Right renal cortex interstitium (tissue), 3 donors: ENCODE measurements at regions not wholly inside any gene's neighbourhood (a gene's known extent, or its start where the extent isn't known, plus 50 kb on each side); places are given as distances from the start of the nearest gene placed in this dataset.

Experiments
- DNase-seq, 3 donors: peaks; one replicate each; pipeline ENCODE4 v3.0.0-alpha.2; 2013; ENCODE audit warnings: low read depth in 3 of 3, low spot score in 2 of 3

- DNase-seq: no peak
These were observed 543.0 kb downstream of the TNS1 start for GRCh38 chr2:217459680-217460405.

GRCh38 chr2:217459016-217459415 is 543.8 kb downstream of the TNS1 start:
- no peak for DNase-seq

- DNase-seq: no peak
These were observed 546.8 kb downstream of the TNS1 start for GRCh38 chr2:217456016-217456415.

- no peak for DNase-seq
These were observed 549.9 kb downstream of the TNS1 start for GRCh38 chr2:217452928-217453327.

- no peak for DNase-seq
These were observed 551.1 kb downstream of the TNS1 start for GRCh38 chr2:217451666-217452065.

GRCh38 chr2:217449444-217449843 is 553.4 kb downstream of the TNS1 start:
- no peak for DNase-seq

- no peak for DNase-seq
These were observed 553.9 kb downstream of the TNS1 start for GRCh38 chr2:217448860-217449259.

- DNase-seq: no peak
These were observed 557.1 kb downstream of the TNS1 start for GRCh38 chr2:217445723-217446122.

GRCh38 chr2:217444932-217445331 is 557.9 kb downstream of the TNS1 start:
- no peak for DNase-seq

GRCh38 chr2:217444509-217444908 is 558.3 kb downstream of the TNS1 start:
- DNase-seq: no peak

- DNase-seq: no peak
These were observed 559.2 kb downstream of the TNS1 start for GRCh38 chr2:217443601-217444000.

- no peak for DNase-seq
These were observed 562.8 kb downstream of the TNS1 start for GRCh38 chr2:217440000-217440399.

GRCh38 chr2:217438821-217439220 is 564.0 kb downstream of the TNS1 start:
- no peak for DNase-seq

GRCh38 chr2:217438136-217438535 is 564.7 kb downstream of the TNS1 start:
- no peak for DNase-seq

GRCh38 chr2:217437290-217437870 is 565.4 kb downstream of the TNS1 start:
- no peak for DNase-seq

- DNase-seq: no peak
These were observed 566.4 kb downstream of the TNS1 start for GRCh38 chr2:217436386-217436785.

- peak; percentile 82 to 88 (median 83) for DNase-seq
These were observed 568.4 kb downstream of the TNS1 start for GRCh38 chr2:217434180-217434975.

GRCh38 chr2:217433522-217433921 is 569.3 kb downstream of the TNS1 start:
- DNase-seq: no peak

GRCh38 chr2:217431577-217432269 is 571.1 kb downstream of the TNS1 start:
- DNase-seq: no peak

GRCh38 chr2:217430916-217431576 is 571.2 kb upstream of the TNP1 start:
- no peak for DNase-seq
